Peyer's patch (tissue), 4 donors: ENCODE measurements at regions not wholly inside any gene's neighbourhood (a gene's known extent, or its start where the extent isn't known, plus 50 kb on each side); places are given as distances from the start of the nearest gene placed in this dataset.

ENCODE experiments used
- DNase-seq, 3 donors: peaks; one replicate each; pipeline ENCODE4 v3.0.0-alpha.2; 2017 to 2019
- H3K27ac ChIP-seq, 4 donors: fragments of 200-600 bp; sonication (generic); one replicate each; pipeline ENCODE4 v1.5.1; 2016 to 2019
- H3K27me3 ChIP-seq, 2 donors: fragments of 200-600 bp; sonication (generic); one replicate each; pipeline ENCODE4 v1.5.1; 2019
- H3K36me3 ChIP-seq, 3 donors: fragments of 200-600 bp; sonication (generic); one replicate each; pipeline ENCODE4 v1.5.1; 2016 to 2019
- H3K4me1 ChIP-seq, 4 donors: fragments of 200-600 bp; sonication (generic); one replicate each; pipeline ENCODE4 v1.5.1; 2016 to 2019
- H3K4me3 ChIP-seq, 4 donors: fragments of 200-600 bp; sonication (generic); 1 replicate in 3 of 4; 2 replicates in 1 of 4; pipeline ENCODE4 v1.5.1; 2016 to 2019; ENCODE audit warnings: mild to moderate bottlenecking in 1 of 4
- H3K9me3 ChIP-seq, 4 donors: fragments of 200-600 bp; sonication (generic); one replicate each; pipeline ENCODE4 v1.5.1; 2016 to 2019; ENCODE audit warnings: mild to moderate bottlenecking in 1 of 4
- POLR2A ChIP-seq, 2 donors: fragments of 450-650 bp; IDR thresholded peaks; one replicate each; pipeline ENCODE4 v1.5.1; 2017; ENCODE audit warnings: antibody characterized with exemption in 2 of 2, mild to moderate bottlenecking in 2 of 2, moderate library complexity in 2 of 2
- TF ChIP-seq, protein P1 (sequence below), 6 experiments: fragments of 450-650 bp in 4 of 6; fragments of 200-600 bp in 2 of 6; sonication (generic) in 1 of 6; IDR thresholded peaks; one replicate each; pipeline ENCODE4 v1.5.1; 2017 to 2019; ENCODE audit warnings: antibody characterized with exemption in 6 of 6, mild to moderate bottlenecking in 3 of 6, moderate library complexity in 1 of 6

DNA sequence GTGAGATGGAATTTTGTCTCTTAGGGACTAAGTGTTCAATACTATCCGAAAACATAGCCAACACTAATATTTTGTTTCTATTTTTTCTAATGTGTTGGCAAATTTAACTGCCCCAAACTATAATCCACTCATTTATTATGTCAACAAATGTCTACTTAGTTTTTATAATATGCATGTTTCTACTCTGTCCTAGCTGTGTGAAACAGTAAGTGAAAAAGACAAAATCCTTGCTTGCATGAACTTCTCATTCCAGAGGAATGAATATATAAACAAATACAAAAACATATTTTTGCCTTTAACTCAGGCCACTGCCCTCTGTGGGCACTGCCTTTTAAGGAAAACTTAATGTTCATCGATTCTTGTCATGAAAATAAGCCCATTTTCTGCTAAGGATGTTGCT lies 1275.4 kb upstream of the CDH18 start:
- Histone ChIP-seq H3K27ac (no peak overlapping the region), H3K4me1 (no peaks in the 10 kb centered on the region), H3K9me3 (no peaks in the 10 kb centered on the region), H3K27me3 (no peaks in the 10 kb centered on the region), H3K4me3 (no peak overlapping the region), H3K36me3 (no peaks in the 10 kb centered on the region)
- DNase-seq: no peak
- no peak for TF ChIP-seq POLR2A (IDR thresholded peaks at IDR 0.05)

DNA sequence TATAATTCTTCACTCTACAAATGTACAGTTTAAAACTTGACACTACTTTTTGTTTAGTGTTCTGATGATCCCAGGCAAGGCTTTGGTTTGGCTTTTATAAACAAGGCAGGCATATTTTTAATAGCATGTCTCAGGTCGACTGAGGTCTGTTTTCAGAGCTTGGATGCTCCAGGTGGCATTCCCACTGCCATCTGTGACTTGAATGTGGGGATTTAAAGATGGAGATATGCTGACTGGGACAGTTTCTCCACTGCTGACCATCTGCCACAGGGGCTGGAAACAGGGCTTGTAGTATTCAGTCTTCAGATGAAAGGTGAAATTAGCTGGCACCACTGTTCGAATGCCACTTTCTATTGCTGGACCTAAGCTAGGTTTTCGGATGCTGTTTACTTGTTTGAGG lies 1266.2 kb upstream of the CDH18 start:
- Histone ChIP-seq H3K4me1 (no peaks in the 10 kb centered on the region), H3K27ac (no peak overlapping the region), H3K27me3 (no peaks in the 10 kb centered on the region), H3K36me3 (no peaks in the 10 kb centered on the region), H3K4me3 (no peak overlapping the region), H3K9me3 (no peaks in the 10 kb centered on the region)
- DNase-seq: no peak
- no peak for TF ChIP-seq POLR2A (IDR thresholded peaks at IDR 0.05)
- TF ChIP-seq, protein P1, sequence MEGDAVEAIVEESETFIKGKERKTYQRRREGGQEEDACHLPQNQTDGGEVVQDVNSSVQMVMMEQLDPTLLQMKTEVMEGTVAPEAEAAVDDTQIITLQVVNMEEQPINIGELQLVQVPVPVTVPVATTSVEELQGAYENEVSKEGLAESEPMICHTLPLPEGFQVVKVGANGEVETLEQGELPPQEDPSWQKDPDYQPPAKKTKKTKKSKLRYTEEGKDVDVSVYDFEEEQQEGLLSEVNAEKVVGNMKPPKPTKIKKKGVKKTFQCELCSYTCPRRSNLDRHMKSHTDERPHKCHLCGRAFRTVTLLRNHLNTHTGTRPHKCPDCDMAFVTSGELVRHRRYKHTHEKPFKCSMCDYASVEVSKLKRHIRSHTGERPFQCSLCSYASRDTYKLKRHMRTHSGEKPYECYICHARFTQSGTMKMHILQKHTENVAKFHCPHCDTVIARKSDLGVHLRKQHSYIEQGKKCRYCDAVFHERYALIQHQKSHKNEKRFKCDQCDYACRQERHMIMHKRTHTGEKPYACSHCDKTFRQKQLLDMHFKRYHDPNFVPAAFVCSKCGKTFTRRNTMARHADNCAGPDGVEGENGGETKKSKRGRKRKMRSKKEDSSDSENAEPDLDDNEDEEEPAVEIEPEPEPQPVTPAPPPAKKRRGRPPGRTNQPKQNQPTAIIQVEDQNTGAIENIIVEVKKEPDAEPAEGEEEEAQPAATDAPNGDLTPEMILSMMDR (IDR thresholded peaks at IDR 0.05): no peak

DNA sequence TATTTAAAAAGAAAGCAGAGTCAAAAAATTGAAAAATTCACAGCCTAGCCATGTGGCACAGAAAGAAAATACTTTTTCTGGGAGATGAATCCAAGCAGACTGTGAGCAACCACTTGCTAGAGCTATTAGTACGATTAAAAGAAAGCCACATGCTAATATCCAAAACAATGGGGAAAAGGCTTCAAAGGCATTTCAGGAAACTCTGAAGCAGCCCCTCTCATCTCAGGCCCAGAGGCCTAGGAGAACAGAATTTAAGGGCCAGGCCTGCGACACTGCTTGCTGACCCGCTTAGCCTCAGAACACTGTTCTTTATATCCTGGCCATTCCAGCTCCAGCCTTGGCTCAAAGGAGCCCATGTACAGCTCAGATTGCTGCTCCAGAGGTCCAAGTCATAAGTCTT lies 1257.0 kb upstream of the CDH18 start:
- no peak overlapping the region for H3K4me3 ChIP-seq

DNA sequence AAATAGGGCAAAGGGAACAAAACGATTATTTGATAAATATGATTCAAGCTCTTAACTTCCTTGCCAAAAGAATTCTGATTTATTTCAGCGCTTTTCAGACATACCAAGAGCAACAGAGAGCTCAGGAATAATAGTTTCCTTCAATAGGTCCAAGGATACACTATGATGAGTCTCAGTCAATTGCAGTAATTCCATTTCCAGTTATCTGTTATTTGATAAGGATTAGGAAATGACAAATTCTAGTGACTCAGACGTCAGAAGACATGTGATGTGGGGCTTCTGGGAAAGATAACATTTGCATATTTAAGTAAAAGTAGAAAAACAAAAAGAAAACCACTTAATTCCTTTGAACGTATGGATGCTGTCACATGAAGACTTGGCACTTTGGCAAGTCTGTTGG lies 1250.8 kb upstream of the CDH18 start:
- no peaks in the 10 kb centered on the region for H3K27me3 ChIP-seq
- H3K36me3 ChIP-seq: no peaks in the 10 kb centered on the region
- H3K4me3 ChIP-seq: no peak overlapping the region
- no peak overlapping the region for H3K27ac ChIP-seq
- no peak for DNase-seq
- TF ChIP-seq, protein P1 (IDR thresholded peaks at IDR 0.05): no peak
- no peak for TF ChIP-seq POLR2A (IDR thresholded peaks at IDR 0.05)
- H3K4me1 ChIP-seq: no peaks in the 10 kb centered on the region
- H3K9me3 ChIP-seq: no peaks in the 10 kb centered on the region

More for the DNA sequence above, 1257.0 kb upstream of the CDH18 start:
- Histone ChIP-seq H3K27me3 (no peaks in the 10 kb centered on the region), H3K36me3 (no peaks in the 10 kb centered on the region), H3K4me1 (no peaks in the 10 kb centered on the region), H3K9me3 (no peaks in the 10 kb centered on the region), H3K27ac (no peak overlapping the region)
- TF ChIP-seq, protein P1 (IDR thresholded peaks at IDR 0.05): no peak
- DNase-seq: no peak

DNA sequence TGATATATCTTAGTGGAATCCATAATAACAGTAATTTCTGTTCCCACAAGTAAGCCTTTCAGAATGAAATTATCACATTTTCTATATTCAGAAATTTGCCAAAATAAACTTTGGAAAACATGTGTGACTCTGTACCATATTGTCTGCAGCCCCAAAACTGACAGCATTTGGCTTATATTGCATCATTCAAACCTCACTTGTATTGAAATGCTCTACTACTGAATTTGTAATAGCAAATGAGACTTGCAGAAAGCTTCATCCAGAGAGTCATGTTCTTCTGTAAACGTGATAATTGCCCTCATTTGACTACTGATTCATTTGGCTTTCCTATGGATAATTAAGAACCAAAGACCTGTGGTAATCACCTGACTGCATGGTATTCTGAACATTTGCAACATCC lies 1249.5 kb upstream of the CDH18 start:
- no peak overlapping the region for H3K4me3 ChIP-seq
- no peaks in the 10 kb centered on the region for H3K4me1 ChIP-seq
- H3K27me3 ChIP-seq: no peaks in the 10 kb centered on the region
- TF ChIP-seq, protein P1 (IDR thresholded peaks at IDR 0.05): no peak
- TF ChIP-seq POLR2A (IDR thresholded peaks at IDR 0.05): no peak
- no peak for DNase-seq
- no peaks in the 10 kb centered on the region for H3K9me3 ChIP-seq
- H3K27ac ChIP-seq: no peak overlapping the region
- no peaks in the 10 kb centered on the region for H3K36me3 ChIP-seq

DNA sequence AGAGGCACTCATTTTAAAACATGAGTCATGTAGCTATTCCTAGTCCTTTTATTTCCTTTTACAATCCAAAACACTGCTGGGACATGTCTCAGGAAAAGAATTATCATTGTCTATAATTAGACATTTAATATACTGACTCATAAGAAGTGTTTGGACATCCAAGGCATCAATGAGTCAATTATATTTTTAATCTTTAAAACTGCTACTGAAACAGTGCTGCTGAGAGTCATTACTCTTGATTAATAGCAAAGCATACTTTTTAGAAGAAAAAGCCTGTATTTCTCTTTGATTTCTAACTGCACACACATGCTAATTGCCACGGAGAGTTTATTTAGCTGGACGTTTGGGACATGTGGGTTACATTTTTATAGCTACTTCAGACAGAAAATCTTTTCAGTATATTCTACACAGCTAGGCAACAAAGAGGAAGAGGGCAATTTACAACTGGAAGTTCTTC lies 1249.0 kb upstream of the CDH18 start:
- TF ChIP-seq, protein P1 (IDR thresholded peaks at IDR 0.05): no peak
- TF ChIP-seq POLR2A (IDR thresholded peaks at IDR 0.05): no peak
- Histone ChIP-seq H3K27ac (no peak overlapping the region), H3K4me1 (no peaks in the 10 kb centered on the region), H3K27me3 (no peaks in the 10 kb centered on the region), H3K4me3 (no peak overlapping the region), H3K36me3 (no peaks in the 10 kb centered on the region), H3K9me3 (no peaks in the 10 kb centered on the region)
- no peak for DNase-seq
